ENCODE measurements at regions not wholly inside any gene's neighbourhood (a gene's known extent, or its start where the extent isn't known, plus 50 kb on each side); places are given as distances from the start of the nearest gene placed in this dataset.

DNA sequence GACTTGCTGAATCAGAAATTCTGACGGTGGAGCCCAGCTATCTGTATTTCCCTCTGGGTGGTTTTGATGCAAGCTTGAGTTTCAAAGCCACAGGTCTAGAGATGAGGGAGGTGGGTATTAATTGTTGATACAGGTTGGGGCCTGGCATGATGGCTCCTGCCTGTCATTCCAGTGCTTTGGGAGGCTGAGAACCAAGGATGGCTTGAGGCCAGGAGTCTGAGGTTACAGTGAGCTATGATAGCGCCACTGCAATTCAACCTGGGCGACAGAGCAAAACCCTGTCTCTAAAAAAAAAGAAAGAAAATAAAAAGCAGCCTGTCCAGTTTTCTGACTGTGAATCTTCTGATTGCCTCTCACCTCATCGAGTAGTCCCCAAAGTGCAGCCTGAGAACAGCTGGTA, 184.8 kb upstream of the SASH1 start:
- TF ChIP-seq, protein P1, sequence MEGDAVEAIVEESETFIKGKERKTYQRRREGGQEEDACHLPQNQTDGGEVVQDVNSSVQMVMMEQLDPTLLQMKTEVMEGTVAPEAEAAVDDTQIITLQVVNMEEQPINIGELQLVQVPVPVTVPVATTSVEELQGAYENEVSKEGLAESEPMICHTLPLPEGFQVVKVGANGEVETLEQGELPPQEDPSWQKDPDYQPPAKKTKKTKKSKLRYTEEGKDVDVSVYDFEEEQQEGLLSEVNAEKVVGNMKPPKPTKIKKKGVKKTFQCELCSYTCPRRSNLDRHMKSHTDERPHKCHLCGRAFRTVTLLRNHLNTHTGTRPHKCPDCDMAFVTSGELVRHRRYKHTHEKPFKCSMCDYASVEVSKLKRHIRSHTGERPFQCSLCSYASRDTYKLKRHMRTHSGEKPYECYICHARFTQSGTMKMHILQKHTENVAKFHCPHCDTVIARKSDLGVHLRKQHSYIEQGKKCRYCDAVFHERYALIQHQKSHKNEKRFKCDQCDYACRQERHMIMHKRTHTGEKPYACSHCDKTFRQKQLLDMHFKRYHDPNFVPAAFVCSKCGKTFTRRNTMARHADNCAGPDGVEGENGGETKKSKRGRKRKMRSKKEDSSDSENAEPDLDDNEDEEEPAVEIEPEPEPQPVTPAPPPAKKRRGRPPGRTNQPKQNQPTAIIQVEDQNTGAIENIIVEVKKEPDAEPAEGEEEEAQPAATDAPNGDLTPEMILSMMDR (IDR thresholded peaks at IDR 0.05; ENCODE audit: insufficient read depth, low read length) = no peak
- TF ChIP-seq POLR2AphosphoS5 (IDR thresholded peaks at IDR 0.05; ENCODE audit: low read depth) (no peak), GABPA (IDR thresholded peaks at IDR 0.05; ENCODE audit: low read depth) (no peak), SPI1 (IDR thresholded peaks at IDR 0.05; ENCODE audit: borderline replicate concordance, low read depth) (no peak)

Data from HL-60 (cell line).